ENCODE measurements at regions not wholly inside any gene's neighbourhood (a gene's known extent, or its start where the extent isn't known, plus 50 kb on each side); places are given as distances from the start of the nearest gene placed in this dataset.

- DNase-seq (ENCODE audit: low read depth): no peak
These were observed 521.7 kb downstream of the SOX2 start for GRCh38 chr3:182233405-182233804.

GRCh38 chr3:182233957-182234356, 522.2 kb downstream of the SOX2 start:
- TF ChIP-seq CTCF (IDR thresholded peaks at IDR 0.05; ENCODE audit: control insufficient read depth, extremely low read depth, insufficient read depth): no peak
- no peak for DNase-seq (ENCODE audit: low read depth)
- no peak overlapping the region for H3K4me3 ChIP-seq (ENCODE audit: low read depth, low read length)

More at GRCh38 chr3:182233405-182233804, 521.7 kb downstream of the SOX2 start:
- no peak overlapping the region for H3K4me3 ChIP-seq (ENCODE audit: low read depth, low read length)
- no peak for TF ChIP-seq CTCF (IDR thresholded peaks at IDR 0.05; ENCODE audit: control insufficient read depth, extremely low read depth, insufficient read depth)

GRCh38 chr3:182234881-182235280, 523.2 kb downstream of the SOX2 start:
- no peak for TF ChIP-seq CTCF (IDR thresholded peaks at IDR 0.05; ENCODE audit: control insufficient read depth, extremely low read depth, insufficient read depth)
- DNase-seq (ENCODE audit: low read depth): no peak
- H3K4me3 ChIP-seq (ENCODE audit: low read depth, low read length): no peak overlapping the region

GRCh38 chr3:182235504-182235903, 523.8 kb downstream of the SOX2 start:
- TF ChIP-seq CTCF (IDR thresholded peaks at IDR 0.05; ENCODE audit: control insufficient read depth, extremely low read depth, insufficient read depth): no peak

GRCh38 chr3:182238126-182238525, 526.4 kb downstream of the SOX2 start:
- DNase-seq (ENCODE audit: low read depth): no peak
- H3K4me3 ChIP-seq (ENCODE audit: low read depth, low read length): no peak overlapping the region
- TF ChIP-seq CTCF (IDR thresholded peaks at IDR 0.05; ENCODE audit: control insufficient read depth, extremely low read depth, insufficient read depth): no peak

More at GRCh38 chr3:182235504-182235903, 523.8 kb downstream of the SOX2 start:
- H3K4me3 ChIP-seq (ENCODE audit: low read depth, low read length): no peak overlapping the region
- no peak for DNase-seq (ENCODE audit: low read depth)

GRCh38 chr3:182239316-182239715, 527.6 kb downstream of the SOX2 start:
- TF ChIP-seq CTCF (IDR thresholded peaks at IDR 0.05; ENCODE audit: control insufficient read depth, extremely low read depth, insufficient read depth): no peak
- H3K4me3 ChIP-seq (ENCODE audit: low read depth, low read length): no peak overlapping the region
- no peak for DNase-seq (ENCODE audit: low read depth)

- no peak overlapping the region for H3K4me3 ChIP-seq (ENCODE audit: low read depth, low read length)
- DNase-seq (ENCODE audit: low read depth): no peak
- no peak for TF ChIP-seq CTCF (IDR thresholded peaks at IDR 0.05; ENCODE audit: control insufficient read depth, extremely low read depth, insufficient read depth)
These were observed 528.7 kb downstream of the SOX2 start for GRCh38 chr3:182240474-182240873.

Measured in LNCaP clone FGC (cell line).